ENCODE measurements at regions not wholly inside any gene's neighbourhood (a gene's known extent, or its start where the extent isn't known, plus 50 kb on each side); places are given as distances from the start of the nearest gene placed in this dataset.

- H3K4me1 ChIP-seq (ENCODE audit: control insufficient read depth in 2 of 3, insufficient read depth in 2 of 3, low read depth in 1 of 3, low read length in 3 of 3), result no peaks in the 10 kb centered on the region
- DNase-seq (no peak), FAIRE-seq (no peak)
- no peak for TF ChIP-seq CTCF (IDR thresholded peaks at IDR 0.05; ENCODE audit: borderline replicate concordance, extremely low read depth, insufficient read depth)
- intact Hi-C loops (cut with DNase I), result no loop called here
- H3K27me3 ChIP-seq (ENCODE audit: control insufficient read depth, insufficient read depth, low read length), result no peaks in the 10 kb centered on the region
- no peaks in the 10 kb centered on the region for H3K9me3 ChIP-seq (ENCODE audit: control insufficient read depth in 2 of 3, insufficient read depth in 1 of 3, low read length in 3 of 3)
- H3K27ac ChIP-seq (ENCODE audit: low read depth in 2 of 2, low read length in 2 of 2), result no peak overlapping the region
- no peak overlapping the region for H3K9ac ChIP-seq (ENCODE audit: low read length in 3 of 3)
- no peaks in the 10 kb centered on the region for H3K36me3 ChIP-seq (ENCODE audit: control insufficient read depth in 2 of 3, insufficient read depth in 3 of 3, low read length in 3 of 3)
- H3K4me3 ChIP-seq (ENCODE audit: low read length in 3 of 3), result no peak overlapping the region
Observed at GRCh38 chr20:54340206-54340605, 132.3 kb downstream of the PFDN4 start.

- Histone ChIP-seq H3K9ac (ENCODE audit: low read length in 3 of 3) (no peak overlapping the region), H3K9me3 (ENCODE audit: control insufficient read depth in 2 of 3, insufficient read depth in 1 of 3, low read length in 3 of 3) (no peaks in the 10 kb centered on the region), H3K4me1 (ENCODE audit: control insufficient read depth in 2 of 3, insufficient read depth in 2 of 3, low read depth in 1 of 3, low read length in 3 of 3) (no peaks in the 10 kb centered on the region), H3K27ac (ENCODE audit: low read depth in 2 of 2, low read length in 2 of 2) (no peak overlapping the region), H3K27me3 (ENCODE audit: control insufficient read depth, insufficient read depth, low read length) (no peaks in the 10 kb centered on the region), H3K4me3 (ENCODE audit: low read length in 3 of 3) (no peak overlapping the region), H3K36me3 (ENCODE audit: control insufficient read depth in 2 of 3, insufficient read depth in 3 of 3, low read length in 3 of 3) (no peaks in the 10 kb centered on the region)
- no peak for TF ChIP-seq CTCF (IDR thresholded peaks at IDR 0.05; ENCODE audit: borderline replicate concordance, extremely low read depth, insufficient read depth)
- FAIRE-seq (no peak), DNase-seq (peak in 1 of 5 donors; percentile 39)
- intact Hi-C loops (cut with DNase I), result no loop called here
Observed at GRCh38 chr20:54340667-54341081, 132.8 kb downstream of the PFDN4 start.

DNA sequence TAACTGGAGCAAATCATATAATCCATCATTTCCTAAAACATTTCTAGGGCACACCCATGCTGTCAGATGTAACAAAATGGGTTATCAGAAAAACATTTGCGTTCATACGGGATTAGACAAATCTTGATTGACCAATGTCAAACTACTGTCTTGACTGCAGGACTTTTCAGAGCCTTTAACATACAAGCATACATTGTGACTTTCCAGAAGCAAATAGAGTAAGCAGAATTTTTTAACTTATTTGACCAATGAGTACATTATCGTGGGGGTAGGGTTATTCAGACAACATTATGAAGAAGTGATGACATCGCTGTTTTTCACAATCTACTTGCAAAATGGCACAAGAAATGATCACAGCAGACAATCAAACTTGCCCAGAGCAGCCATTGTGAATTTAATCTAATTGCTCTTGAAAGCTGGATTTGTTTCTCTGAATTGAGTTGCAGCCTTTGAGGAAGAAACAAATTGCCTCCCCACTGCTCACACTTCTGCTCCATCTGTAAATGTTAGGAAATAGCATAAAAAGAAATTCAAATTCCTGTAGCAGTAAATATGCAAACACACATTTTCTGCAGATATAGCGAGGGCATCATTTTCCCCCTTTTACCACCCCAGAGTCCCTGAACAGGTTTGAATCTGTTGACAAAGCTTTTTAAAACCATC, 133.0 kb upstream of the DOK5 start:
- Histone ChIP-seq H3K36me3 (ENCODE audit: control insufficient read depth in 2 of 3, insufficient read depth in 3 of 3, low read length in 3 of 3) (no peaks in the 10 kb centered on the region), H3K27me3 (ENCODE audit: control insufficient read depth, insufficient read depth, low read length) (no peaks in the 10 kb centered on the region), H3K27ac (ENCODE audit: low read depth in 2 of 2, low read length in 2 of 2) (no peak overlapping the region), H3K4me3 (ENCODE audit: low read length in 3 of 3) (no peak overlapping the region), H3K9me3 (ENCODE audit: control insufficient read depth in 2 of 3, insufficient read depth in 1 of 3, low read length in 3 of 3) (no peaks in the 10 kb centered on the region), H3K9ac (ENCODE audit: low read length in 3 of 3) (no peak overlapping the region), H3K4me1 (ENCODE audit: control insufficient read depth in 2 of 3, insufficient read depth in 2 of 3, low read depth in 1 of 3, low read length in 3 of 3) (no peaks in the 10 kb centered on the region)
- DNase-seq, result no peak
- TF ChIP-seq CTCF (IDR thresholded peaks at IDR 0.05; ENCODE audit: borderline replicate concordance, extremely low read depth, insufficient read depth), result no peak
- intact Hi-C loops (cut with DNase I), result no loop called here
- FAIRE-seq, result no peak

- Histone ChIP-seq H3K27me3 (ENCODE audit: control insufficient read depth, insufficient read depth, low read length) (no peaks in the 10 kb centered on the region), H3K36me3 (ENCODE audit: control insufficient read depth in 2 of 3, insufficient read depth in 3 of 3, low read length in 3 of 3) (no peaks in the 10 kb centered on the region), H3K27ac (ENCODE audit: low read depth in 2 of 2, low read length in 2 of 2) (no peak overlapping the region), H3K4me1 (ENCODE audit: control insufficient read depth in 2 of 3, insufficient read depth in 2 of 3, low read depth in 1 of 3, low read length in 3 of 3) (no peaks in the 10 kb centered on the region), H3K9ac (ENCODE audit: low read length in 3 of 3) (no peak overlapping the region), H3K4me3 (ENCODE audit: low read length in 3 of 3) (no peak overlapping the region), H3K9me3 (ENCODE audit: control insufficient read depth in 2 of 3, insufficient read depth in 1 of 3, low read length in 3 of 3) (no peaks in the 10 kb centered on the region)
- TF ChIP-seq CTCF (IDR thresholded peaks at IDR 0.05; ENCODE audit: borderline replicate concordance, extremely low read depth, insufficient read depth), result no peak
- no peak for FAIRE-seq
- no peak for DNase-seq
- intact Hi-C loops (cut with DNase I), result no loop called here
Observed at GRCh38 chr20:54343099-54343498, 132.3 kb upstream of the DOK5 start.
